OCI-LY3 (cell line): ENCODE measurements at regions not wholly inside any gene's neighbourhood (a gene's known extent, or its start where the extent isn't known, plus 50 kb on each side); places are given as distances from the start of the nearest gene placed in this dataset.
A peak's percentile ranks its signal among the peaks of the same experiment; 100 is the strongest.

ENCODE experiments used
- H2AFZ ChIP-seq: fragments of 200-600, 300-600 bp; shearing (Covaris generic); 2 replicates; pipeline ENCODE4 v1.6.0; 2014; ENCODE audit warnings: antibody characterized with exemption, low read depth, low read length
- H3K27ac ChIP-seq: fragments of 200-600, 300-600 bp; sonication (generic); 2 replicates; pipeline ENCODE4 v1.5.1; 2014; ENCODE audit warnings: mild to moderate bottlenecking, low read length, moderate library complexity, mixed read lengths
- H3K27me3 ChIP-seq: fragments of 200-600, 300-600 bp; sonication (generic); 2 replicates; pipeline ENCODE4 v1.6.1; 2014; ENCODE audit warnings: low read depth, low read length, mixed read lengths
- H3K36me3 ChIP-seq: fragments of 200-600, 300-600 bp; sonication (generic); replicated peaks from 2 replicates; pipeline ENCODE3; 2014; ENCODE audit warnings: low read depth, low read length, mixed read lengths
- H3K4me1 ChIP-seq: fragments of 300-600, 200-600 bp; sonication (generic); 2 replicates; pipeline ENCODE4 v1.6.1; 2014; ENCODE audit warnings: low read length, mixed read lengths
- H3K4me2 ChIP-seq: fragments of 200-600, 300-600 bp; sonication (generic); 2 replicates; pipeline ENCODE4 v1.6.1; 2014; ENCODE audit warnings: low read length, mixed read lengths
- H3K4me3 ChIP-seq: fragments of 300-600, 200-600 bp; sonication (generic); 2 replicates; pipeline ENCODE4 v1.5.1; 2014; ENCODE audit warnings: antibody characterized with exemption, mild to moderate bottlenecking, low read length, moderate library complexity
- H3K79me2 ChIP-seq: fragments of 300-600, 200-600 bp; shearing (Covaris generic); 2 replicates; pipeline ENCODE4 v1.6.1; 2014; ENCODE audit warnings: mild to moderate bottlenecking, low read length, mixed read lengths
- H3K9ac ChIP-seq: fragments of 300-600, 200-600 bp; shearing (Covaris generic); 2 replicates; pipeline ENCODE4 v1.6.0; 2014; ENCODE audit warnings: mild to moderate bottlenecking, low read length, moderate library complexity
- H3K9me3 ChIP-seq: fragments of 200-600, 300-600 bp; shearing (Covaris generic); 2 replicates; pipeline ENCODE4 v1.6.1; 2014; ENCODE audit warnings: low read length, mixed read lengths; ENCODE audit not compliant: insufficient read depth
- H4K20me1 ChIP-seq: fragments of 200-600, 300-600 bp; sonication (generic); 2 replicates; pipeline ENCODE4 v1.6.1; 2016; ENCODE audit warnings: low read length, mixed read lengths; ENCODE audit not compliant: insufficient read depth
- EZH2phosphoT487 ChIP-seq: fragments of 200-600 bp; shearing (Covaris generic); IDR thresholded peaks from 2 replicates; pipeline ENCODE4 v1.6.1; 2018; ENCODE audit warnings: antibody characterized with exemption, mixed run types, low read depth
- TF ChIP-seq, protein P1 (sequence below): fragments of 200-600, 300-600 bp; sonication (generic); IDR thresholded peaks from 2 replicates; pipeline ENCODE4 v1.5.1; 2014; ENCODE audit warnings: antibody characterized with exemption, low read length, low read depth

DNA sequence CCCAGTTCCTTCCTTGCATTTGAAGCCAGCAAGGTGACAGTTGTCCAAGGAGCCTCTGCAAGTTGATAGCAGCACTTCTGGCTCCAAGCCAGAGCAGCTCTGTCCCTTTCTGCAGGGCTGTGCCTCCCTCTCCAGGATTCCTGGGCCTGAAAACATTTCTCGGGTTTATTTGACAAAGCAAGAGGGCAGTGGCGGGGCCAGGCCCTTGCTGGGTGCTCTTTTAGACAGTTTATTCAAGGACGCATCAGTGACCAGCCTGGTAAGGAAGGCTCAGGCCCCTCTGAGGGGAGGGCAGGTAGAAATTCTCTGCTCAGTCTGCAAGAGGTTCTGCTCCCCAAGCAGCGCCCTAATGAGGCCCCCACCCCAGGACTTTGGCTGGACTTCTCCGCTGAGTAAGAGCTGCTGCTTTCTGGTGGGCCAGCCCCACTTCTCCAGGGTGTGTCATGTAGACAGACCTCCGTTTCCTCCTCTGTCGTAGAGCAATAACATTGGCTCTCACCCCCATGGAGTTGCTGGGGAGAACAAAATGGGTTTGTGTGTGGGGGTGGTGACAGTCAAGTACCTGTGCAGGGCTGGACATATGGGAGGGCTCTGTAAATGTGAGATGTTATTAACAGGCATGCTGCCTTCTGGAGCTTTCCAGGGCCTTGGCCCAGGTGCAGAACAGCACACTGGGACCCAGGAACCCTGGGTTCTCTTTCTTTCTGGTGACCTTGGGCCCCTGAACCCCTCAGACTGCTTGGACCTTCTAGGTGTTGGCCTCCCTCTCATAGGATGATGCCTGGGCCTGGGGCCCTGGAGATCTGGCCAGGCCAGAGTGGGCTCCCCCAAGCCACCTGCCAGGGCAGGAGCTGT, 146.2 kb upstream of the TLE3 start:
- Histone ChIP-seq H4K20me1 (no peaks in the 10 kb centered on the region), H3K9ac (peak overlapping the region; percentile 79; the same call in 1 of the 2 replicates), H3K4me2 (no peak overlapping the region), H3K4me3 (no peak overlapping the region), H3K36me3 (peaks cover 7% of the 10 kb centered on the region), H3K79me2 (no peaks in the 10 kb centered on the region), H3K4me1 (peaks cover 98% of the 10 kb centered on the region), H3K27ac (peak overlapping the region; percentile 95), H3K27me3 (no peaks in the 10 kb centered on the region), H2AFZ (no peak overlapping the region), H3K9me3 (0 out of 2 replicates have a peak, but pooled peaks cover 3% of the 10 kb centered on the region)
- TF ChIP-seq, protein P1, sequence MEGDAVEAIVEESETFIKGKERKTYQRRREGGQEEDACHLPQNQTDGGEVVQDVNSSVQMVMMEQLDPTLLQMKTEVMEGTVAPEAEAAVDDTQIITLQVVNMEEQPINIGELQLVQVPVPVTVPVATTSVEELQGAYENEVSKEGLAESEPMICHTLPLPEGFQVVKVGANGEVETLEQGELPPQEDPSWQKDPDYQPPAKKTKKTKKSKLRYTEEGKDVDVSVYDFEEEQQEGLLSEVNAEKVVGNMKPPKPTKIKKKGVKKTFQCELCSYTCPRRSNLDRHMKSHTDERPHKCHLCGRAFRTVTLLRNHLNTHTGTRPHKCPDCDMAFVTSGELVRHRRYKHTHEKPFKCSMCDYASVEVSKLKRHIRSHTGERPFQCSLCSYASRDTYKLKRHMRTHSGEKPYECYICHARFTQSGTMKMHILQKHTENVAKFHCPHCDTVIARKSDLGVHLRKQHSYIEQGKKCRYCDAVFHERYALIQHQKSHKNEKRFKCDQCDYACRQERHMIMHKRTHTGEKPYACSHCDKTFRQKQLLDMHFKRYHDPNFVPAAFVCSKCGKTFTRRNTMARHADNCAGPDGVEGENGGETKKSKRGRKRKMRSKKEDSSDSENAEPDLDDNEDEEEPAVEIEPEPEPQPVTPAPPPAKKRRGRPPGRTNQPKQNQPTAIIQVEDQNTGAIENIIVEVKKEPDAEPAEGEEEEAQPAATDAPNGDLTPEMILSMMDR = no peak
- no peak for TF ChIP-seq EZH2phosphoT487

DNA sequence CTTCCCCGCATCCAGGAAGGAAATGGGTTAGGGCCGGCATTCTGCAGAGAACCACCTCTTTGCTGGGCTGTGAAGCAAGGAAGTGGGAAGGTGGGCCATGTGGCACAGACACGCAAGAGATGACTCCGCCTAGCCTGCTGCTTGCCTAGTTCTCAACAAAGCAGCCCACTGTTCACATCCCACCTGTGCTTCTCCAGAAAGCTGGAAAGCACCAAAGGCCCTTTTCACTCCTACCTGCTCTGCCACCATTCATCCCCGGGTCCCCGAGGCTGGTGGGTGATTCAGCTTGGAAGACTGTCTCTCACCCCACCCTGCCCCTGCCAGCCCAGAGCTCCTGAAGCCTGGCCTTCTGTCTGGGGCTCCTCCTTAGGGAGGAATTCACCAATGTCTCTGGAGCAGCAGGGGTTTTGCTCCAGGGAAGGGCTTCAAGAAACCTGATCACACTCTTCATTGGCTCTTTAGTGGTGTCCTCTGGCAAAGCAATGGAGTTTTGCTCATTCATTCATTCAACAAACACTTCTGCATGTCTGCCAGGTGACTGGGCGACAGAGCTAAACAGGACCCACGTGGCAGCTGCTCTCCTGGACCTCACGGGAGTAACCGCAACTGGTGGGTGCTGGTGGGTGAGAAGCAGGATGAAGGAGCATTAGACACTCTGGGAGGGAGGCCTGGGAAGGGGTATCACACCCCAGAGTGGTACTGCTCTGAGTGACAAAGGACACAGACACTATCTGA, 145.4 kb upstream of the TLE3 start:
- Histone ChIP-seq H3K36me3 (peaks cover 13% of the 10 kb centered on the region), H3K4me3 (no peak overlapping the region), H2AFZ (no peak overlapping the region), H4K20me1 (no peaks in the 10 kb centered on the region), H3K27me3 (no peaks in the 10 kb centered on the region), H3K79me2 (no peaks in the 10 kb centered on the region), H3K27ac (peak overlapping the region; percentile 95), H3K9me3 (0 out of 2 replicates have a peak, but pooled peaks cover 3% of the 10 kb centered on the region), H3K4me1 (peaks cover 98% of the 10 kb centered on the region), H3K9ac (peak overlapping the region; percentile 79; the same call in 1 of the 2 replicates), H3K4me2 (peak overlapping the region; percentile 55)
- TF ChIP-seq, protein P1 = no peak
- TF ChIP-seq EZH2phosphoT487 = no peak

DNA sequence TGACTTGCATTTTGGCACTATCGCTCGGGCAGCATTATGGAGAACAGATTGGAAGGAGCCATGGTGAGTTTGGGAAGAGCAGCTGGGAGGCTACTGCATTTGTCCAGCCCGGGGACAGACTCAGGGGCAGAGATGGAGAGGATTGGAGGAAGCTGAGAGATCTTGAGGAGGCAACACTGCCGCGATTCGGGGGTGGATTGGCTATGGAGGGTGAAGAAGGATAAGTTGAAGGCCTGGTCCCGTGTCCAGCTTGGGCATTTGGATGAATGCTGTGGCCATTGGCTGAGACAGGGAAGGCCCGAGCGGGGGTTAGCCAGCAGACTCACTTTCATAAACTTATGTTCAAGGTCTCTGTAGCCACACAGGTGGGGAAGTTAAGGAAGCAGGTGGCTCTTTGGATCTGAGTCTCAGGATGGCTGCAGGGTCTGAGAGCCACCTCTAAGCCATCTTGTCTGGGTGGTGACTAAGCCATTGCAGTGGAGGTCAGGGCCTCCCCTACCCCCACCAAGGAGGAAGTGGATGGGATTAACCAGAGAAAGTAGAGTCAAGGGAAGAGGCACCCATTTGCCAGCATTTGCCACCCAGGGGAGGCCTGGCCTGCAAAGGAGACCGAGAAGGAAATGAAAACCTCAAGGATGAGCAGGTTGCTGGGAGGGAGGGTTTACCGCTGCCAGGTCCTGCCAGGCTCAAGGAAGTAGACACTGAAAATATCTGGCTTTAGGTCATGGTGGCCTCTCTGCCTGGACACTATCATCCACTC, 144.0 kb upstream of the TLE3 start:
- H3K79me2 ChIP-seq = no peaks in the 10 kb centered on the region
- H4K20me1 ChIP-seq = no peaks in the 10 kb centered on the region
- peaks cover 98% of the 10 kb centered on the region for H3K4me1 ChIP-seq
- H3K4me3 ChIP-seq = no peak overlapping the region
- no peak for TF ChIP-seq EZH2phosphoT487
- TF ChIP-seq, protein P1 = no peak
- peak overlapping the region; percentile 55 for H3K4me2 ChIP-seq
- H3K27me3 ChIP-seq = no peaks in the 10 kb centered on the region
- no peak overlapping the region; the same call in 1 of the 2 replicates for H2AFZ ChIP-seq
- H3K27ac ChIP-seq = peak overlapping the region; percentile 95
- H3K36me3 ChIP-seq = peaks cover 16% of the 10 kb centered on the region
- H3K9ac ChIP-seq = peak overlapping the region; percentile 79; the same call in 1 of the 2 replicates
- 0 out of 2 replicates have a peak, but pooled peaks cover 3% of the 10 kb centered on the region for H3K9me3 ChIP-seq
